ENCODE measurements at regions not wholly inside any gene's neighbourhood (a gene's known extent, or its start where the extent isn't known, plus 50 kb on each side); places are given as distances from the start of the nearest gene placed in this dataset.

GRCh38 chr12:107359382-107359781 lies 266.0 kb upstream of the CRY1 start:
- Mint-ChIP-seq H3K27me3 (peaks cover 10% of the 10 kb centered on the region), H3K4me1 (no peaks in the 10 kb centered on the region), H3K4me3 (no peak overlapping the region), H3K27ac (no peak overlapping the region), H3K36me3 (no peaks in the 10 kb centered on the region), H3K9me3 (no peaks in the 10 kb centered on the region)
- no peak for ATAC-seq (ENCODE audit: low read depth)
- DNase-seq (ENCODE audit: low spot score in 2 of 2): no peak

- Mint-ChIP-seq H3K4me1 (no peaks in the 10 kb centered on the region), H3K27me3 (peaks cover 10% of the 10 kb centered on the region), H3K36me3 (no peaks in the 10 kb centered on the region), H3K27ac (no peak overlapping the region), H3K4me3 (no peak overlapping the region), H3K9me3 (no peaks in the 10 kb centered on the region)
- ATAC-seq (ENCODE audit: low read depth): no peak
- no peak for DNase-seq (ENCODE audit: low spot score in 2 of 2)
These were observed 266.7 kb upstream of the CRY1 start for GRCh38 chr12:107360033-107360432.

- Mint-ChIP-seq H3K9me3 (no peaks in the 10 kb centered on the region), H3K36me3 (no peaks in the 10 kb centered on the region), H3K27me3 (peaks cover 10% of the 10 kb centered on the region), H3K4me1 (no peaks in the 10 kb centered on the region), H3K27ac (no peak overlapping the region), H3K4me3 (no peak overlapping the region)
- DNase-seq (ENCODE audit: low spot score in 2 of 2) (no peak), ATAC-seq (ENCODE audit: low read depth) (no peak)
These were observed 267.1 kb upstream of the CRY1 start for GRCh38 chr12:107360482-107360881.

GRCh38 chr12:107361970-107362369 lies 268.6 kb upstream of the CRY1 start:
- Mint-ChIP-seq H3K4me3 (no peak overlapping the region), H3K27ac (no peak overlapping the region), H3K36me3 (no peaks in the 10 kb centered on the region), H3K4me1 (no peaks in the 10 kb centered on the region), H3K9me3 (no peaks in the 10 kb centered on the region), H3K27me3 (peaks cover 9% of the 10 kb centered on the region)
- no peak for DNase-seq (ENCODE audit: low spot score in 2 of 2)
- no peak for ATAC-seq (ENCODE audit: low read depth)

GRCh38 chr12:107362960-107363359 lies 269.6 kb upstream of the CRY1 start:
- Mint-ChIP-seq H3K9me3 (no peaks in the 10 kb centered on the region), H3K36me3 (no peaks in the 10 kb centered on the region), H3K27me3 (peaks cover 7% of the 10 kb centered on the region), H3K4me3 (no peak overlapping the region), H3K4me1 (no peaks in the 10 kb centered on the region), H3K27ac (no peak overlapping the region)
- ATAC-seq (ENCODE audit: low read depth) (no peak), DNase-seq (ENCODE audit: low spot score in 2 of 2) (no peak)

- Mint-ChIP-seq H3K9me3 (no peaks in the 10 kb centered on the region), H3K36me3 (no peaks in the 10 kb centered on the region), H3K27ac (no peak overlapping the region), H3K4me3 (no peak overlapping the region), H3K4me1 (peaks cover 4% of the 10 kb centered on the region), H3K27me3 (peaks cover 2% of the 10 kb centered on the region)
- ATAC-seq (ENCODE audit: low read depth) (no peak), DNase-seq (ENCODE audit: low spot score in 2 of 2) (no peak)
These were observed 271.6 kb upstream of the CRY1 start for GRCh38 chr12:107364875-107365518.

DNA sequence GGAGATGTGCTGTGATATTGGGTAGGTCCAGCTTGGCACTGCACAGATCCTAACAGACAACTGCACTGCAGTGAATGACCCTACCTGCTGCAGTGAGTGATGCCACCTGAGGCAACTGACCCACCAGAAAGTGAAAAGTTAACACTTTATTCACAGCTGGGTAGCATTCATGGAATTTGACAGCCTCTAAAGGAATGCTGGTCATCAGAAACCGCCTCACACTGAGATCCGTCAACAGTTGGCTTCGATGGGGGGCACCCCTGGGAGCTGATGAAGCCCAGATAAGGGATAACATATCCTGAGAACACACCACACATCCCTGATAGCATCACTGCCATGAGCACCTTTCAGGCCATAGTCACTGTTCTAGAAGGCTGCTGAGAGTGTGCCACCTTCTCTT lies 272.4 kb upstream of the CRY1 start:
- ATAC-seq (ENCODE audit: low read depth): no peak
- Mint-ChIP-seq H3K27ac (no peak overlapping the region), H3K9me3 (no peaks in the 10 kb centered on the region), H3K4me3 (no peak overlapping the region), H3K36me3 (no peaks in the 10 kb centered on the region), H3K4me1 (peaks cover 6% of the 10 kb centered on the region), H3K27me3 (peaks cover 3% of the 10 kb centered on the region)
- DNase-seq (ENCODE audit: low spot score in 2 of 2): no peak

- Mint-ChIP-seq H3K27me3 (peaks cover 3% of the 10 kb centered on the region), H3K36me3 (no peaks in the 10 kb centered on the region), H3K27ac (no peak overlapping the region), H3K4me1 (peaks cover 6% of the 10 kb centered on the region), H3K4me3 (no peak overlapping the region), H3K9me3 (no peaks in the 10 kb centered on the region)
- no peak for ATAC-seq (ENCODE audit: low read depth)
- DNase-seq (ENCODE audit: low spot score in 2 of 2): no peak
These were observed 273.0 kb upstream of the CRY1 start for GRCh38 chr12:107366322-107366721.

- Mint-ChIP-seq H3K9me3 (no peaks in the 10 kb centered on the region), H3K36me3 (no peaks in the 10 kb centered on the region), H3K4me3 (no peak overlapping the region), H3K27me3 (peaks cover 3% of the 10 kb centered on the region), H3K27ac (no peak overlapping the region), H3K4me1 (peaks cover 9% of the 10 kb centered on the region)
- ATAC-seq (ENCODE audit: low read depth) (no peak), DNase-seq (ENCODE audit: low spot score in 2 of 2) (no peak)
These were observed 275.2 kb upstream of the CRY1 start for GRCh38 chr12:107368586-107368985.

GRCh38 chr12:107369006-107369405 lies 275.7 kb upstream of the CRY1 start:
- ATAC-seq (ENCODE audit: low read depth): no peak
- Mint-ChIP-seq H3K9me3 (no peaks in the 10 kb centered on the region), H3K36me3 (no peaks in the 10 kb centered on the region), H3K4me3 (peak overlapping the region; percentile 1), H3K4me1 (peaks cover 9% of the 10 kb centered on the region), H3K27me3 (peaks cover 3% of the 10 kb centered on the region), H3K27ac (no peak overlapping the region)
- no peak for DNase-seq (ENCODE audit: low spot score in 2 of 2)

- no peak overlapping the region for H3K27ac Mint-ChIP-seq
- no peaks in the 10 kb centered on the region for H3K36me3 Mint-ChIP-seq
- H3K27me3 Mint-ChIP-seq: peaks cover 3% of the 10 kb centered on the region
- peaks cover 9% of the 10 kb centered on the region for H3K4me1 Mint-ChIP-seq
- ATAC-seq (ENCODE audit: low read depth): no peak
- no peak overlapping the region for H3K4me3 Mint-ChIP-seq
- DNase-seq (ENCODE audit: low spot score in 2 of 2): no peak
- no peaks in the 10 kb centered on the region for H3K9me3 Mint-ChIP-seq
These were observed 276.3 kb upstream of the CRY1 start for GRCh38 chr12:107369679-107370078.

GRCh38 chr12:107372229-107372658 lies 278.9 kb upstream of the CRY1 start:
- Mint-ChIP-seq H3K36me3 (no peaks in the 10 kb centered on the region), H3K27me3 (peaks cover 3% of the 10 kb centered on the region), H3K9me3 (no peaks in the 10 kb centered on the region), H3K27ac (no peak overlapping the region), H3K4me1 (peaks cover 9% of the 10 kb centered on the region), H3K4me3 (no peak overlapping the region)
- DNase-seq (ENCODE audit: low spot score in 2 of 2) (no peak), ATAC-seq (ENCODE audit: low read depth) (no peak)

GRCh38 chr12:107373238-107373809 lies 280.0 kb upstream of the CRY1 start:
- Mint-ChIP-seq H3K27ac (no peak overlapping the region), H3K36me3 (no peaks in the 10 kb centered on the region), H3K9me3 (no peaks in the 10 kb centered on the region), H3K4me1 (peaks cover 9% of the 10 kb centered on the region), H3K4me3 (no peak overlapping the region), H3K27me3 (peaks cover 5% of the 10 kb centered on the region)
- no peak for DNase-seq (ENCODE audit: low spot score in 2 of 2)
- ATAC-seq (ENCODE audit: low read depth): no peak

DNA sequence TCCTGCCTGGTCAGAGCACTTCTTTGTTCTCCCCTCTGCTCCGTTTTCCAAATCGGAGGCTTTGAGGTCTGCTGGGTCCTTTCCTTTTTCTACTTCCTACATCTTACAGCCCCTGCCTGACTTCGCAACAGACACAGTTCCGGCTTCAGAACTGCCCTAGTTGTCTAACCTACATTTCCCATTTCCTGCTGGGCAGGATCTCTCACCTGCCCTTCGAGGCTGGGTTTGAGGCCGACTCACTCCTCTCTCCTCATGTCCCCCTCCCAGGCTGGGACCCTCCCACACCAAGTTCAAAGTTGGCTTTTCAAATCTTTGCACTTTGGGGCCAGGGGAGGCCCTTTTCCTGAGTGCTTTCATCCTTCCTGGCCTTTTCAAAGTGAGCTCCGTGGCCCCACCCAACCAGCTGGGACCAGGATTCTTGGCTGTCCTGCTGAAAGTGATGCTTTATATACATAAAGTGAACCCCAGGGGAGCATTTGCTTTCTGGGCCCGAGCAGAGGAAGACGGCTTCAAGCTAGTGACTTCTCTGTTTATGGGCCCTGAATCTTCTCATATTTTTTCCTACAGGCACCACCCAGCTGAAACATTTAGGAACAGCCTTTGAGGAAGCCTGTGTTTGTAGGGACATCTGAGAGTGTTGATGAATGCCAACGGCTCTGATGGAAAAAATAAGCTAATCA lies 281.0 kb upstream of the CRY1 start:
- H3K9me3 Mint-ChIP-seq: no peaks in the 10 kb centered on the region
- no peak for DNase-seq (ENCODE audit: low spot score in 2 of 2)
- peaks cover 5% of the 10 kb centered on the region for H3K27me3 Mint-ChIP-seq
- ATAC-seq (ENCODE audit: low read depth): no peak
- no peak overlapping the region for H3K27ac Mint-ChIP-seq
- H3K36me3 Mint-ChIP-seq: no peaks in the 10 kb centered on the region
- H3K4me3 Mint-ChIP-seq: no peak overlapping the region
- peaks cover 5% of the 10 kb centered on the region for H3K4me1 Mint-ChIP-seq

DNA sequence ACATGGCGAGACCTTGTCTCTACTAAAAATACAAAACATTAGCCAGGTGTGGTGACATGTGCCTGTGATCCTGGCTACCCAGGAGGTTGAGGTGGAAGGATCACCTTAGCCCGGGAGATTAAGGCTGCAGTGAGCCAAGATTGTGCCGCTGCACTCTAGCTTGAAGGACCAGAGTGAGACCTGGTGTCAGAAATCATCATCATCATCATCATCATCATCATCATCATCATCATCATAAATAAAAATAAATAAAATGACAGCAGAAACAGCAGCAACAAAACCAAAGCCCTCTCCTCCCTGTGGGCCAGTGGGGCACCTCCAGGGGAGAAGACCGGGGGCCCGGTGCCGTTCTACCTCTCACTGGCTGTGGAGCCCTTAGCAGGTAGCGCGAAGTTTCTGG lies 281.9 kb upstream of the CRY1 start:
- H3K4me1 Mint-ChIP-seq: peaks cover 3% of the 10 kb centered on the region
- no peak overlapping the region for H3K27ac Mint-ChIP-seq

More for the DNA sequence above, 281.9 kb upstream of the CRY1 start:
- H3K27me3 Mint-ChIP-seq: peaks cover 4% of the 10 kb centered on the region
- no peaks in the 10 kb centered on the region for H3K9me3 Mint-ChIP-seq
- ATAC-seq (ENCODE audit: low read depth) (no peak), DNase-seq (ENCODE audit: low spot score in 2 of 2) (no peak)
- H3K4me3 Mint-ChIP-seq: no peak overlapping the region
- H3K36me3 Mint-ChIP-seq: no peaks in the 10 kb centered on the region
